ENCODE measurements at regions not wholly inside any gene's neighbourhood (a gene's known extent, or its start where the extent isn't known, plus 50 kb on each side); places are given as distances from the start of the nearest gene placed in this dataset.

GRCh38 chr1:37274486-37274885, 199.9 kb upstream of the ZC3H12A start:
- TF ChIP-seq POLR2A (IDR thresholded peaks at IDR 0.05) (no peak), CTCF (IDR thresholded peaks at IDR 0.05) (no peak), EP300 (IDR thresholded peaks at IDR 0.05) (no peak), POLR2AphosphoS5 (IDR thresholded peaks at IDR 0.05) (no peak)
